ENCODE measurements at regions not wholly inside any gene's neighbourhood (a gene's known extent, or its start where the extent isn't known, plus 50 kb on each side); places are given as distances from the start of the nearest gene placed in this dataset.

GRCh38 chr18:44507729-44508325 lies 172.9 kb upstream of the SETBP1 start:
- intact Hi-C loops (cut with DNase I), result no loop called here
- TF ChIP-seq CTCF (IDR thresholded peaks at IDR 0.05), result no peak
- no peaks in the 10 kb centered on the region for H3K27me3 ChIP-seq
- peak; percentile 66 for DNase-seq
- H3K4me1 ChIP-seq, result no peaks in the 10 kb centered on the region
- ATAC-seq, result peak; percentile 91
- peak overlapping the region; percentile 53 for H3K27ac ChIP-seq
- no peak overlapping the region for H3K4me3 ChIP-seq
- no peaks in the 10 kb centered on the region for H3K9me3 ChIP-seq
- no peaks in the 10 kb centered on the region for H3K36me3 ChIP-seq

- no peak for TF ChIP-seq CTCF (IDR thresholded peaks at IDR 0.05)
- no peaks in the 10 kb centered on the region for H3K36me3 ChIP-seq
- no peak for ATAC-seq
- intact Hi-C loops (cut with DNase I), result no loop called here
- H3K27ac ChIP-seq, result peak overlapping the region; percentile 53
- no peaks in the 10 kb centered on the region for H3K27me3 ChIP-seq
- H3K4me1 ChIP-seq, result no peaks in the 10 kb centered on the region
- DNase-seq, result no peak
- no peaks in the 10 kb centered on the region for H3K9me3 ChIP-seq
- no peak overlapping the region for H3K4me3 ChIP-seq
Measured at GRCh38 chr18:44508474-44508873, 172.2 kb upstream of the SETBP1 start.

GRCh38 chr18:44509048-44509447 lies 171.6 kb upstream of the SETBP1 start:
- intact Hi-C loops (cut with DNase I), result no loop called here

GRCh38 chr18:44510390-44510789 lies 170.3 kb upstream of the SETBP1 start:
- TF ChIP-seq CTCF (IDR thresholded peaks at IDR 0.05), result no peak
- Histone ChIP-seq H3K9me3 (no peaks in the 10 kb centered on the region), H3K27ac (no peak overlapping the region), H3K4me1 (no peaks in the 10 kb centered on the region), H3K36me3 (no peaks in the 10 kb centered on the region), H3K4me3 (no peak overlapping the region), H3K27me3 (no peaks in the 10 kb centered on the region)
- peak; percentile 42 for ATAC-seq
- intact Hi-C loops (cut with DNase I), result no loop called here
- no peak for DNase-seq

More at GRCh38 chr18:44509048-44509447, 171.6 kb upstream of the SETBP1 start:
- Histone ChIP-seq H3K36me3 (no peaks in the 10 kb centered on the region), H3K27ac (peak overlapping the region; percentile 53), H3K27me3 (no peaks in the 10 kb centered on the region), H3K9me3 (no peaks in the 10 kb centered on the region), H3K4me3 (no peak overlapping the region), H3K4me1 (no peaks in the 10 kb centered on the region)
- DNase-seq (no peak), ATAC-seq (no peak)
- no peak for TF ChIP-seq CTCF (IDR thresholded peaks at IDR 0.05)

GRCh38 chr18:44513233-44513632 lies 167.5 kb upstream of the SETBP1 start:
- H3K9me3 ChIP-seq, result no peaks in the 10 kb centered on the region
- no peaks in the 10 kb centered on the region for H3K36me3 ChIP-seq
- DNase-seq, result no peak
- no peaks in the 10 kb centered on the region for H3K4me1 ChIP-seq
- no peak overlapping the region for H3K4me3 ChIP-seq
- no peaks in the 10 kb centered on the region for H3K27me3 ChIP-seq
- H3K27ac ChIP-seq, result no peak overlapping the region
- ATAC-seq, result no peak
- TF ChIP-seq CTCF (IDR thresholded peaks at IDR 0.05), result no peak
- intact Hi-C loops (cut with DNase I), result no loop called here

GRCh38 chr18:44514106-44514505 lies 166.6 kb upstream of the SETBP1 start:
- H3K36me3 ChIP-seq, result no peaks in the 10 kb centered on the region
- no peaks in the 10 kb centered on the region for H3K4me1 ChIP-seq
- no peak overlapping the region for H3K4me3 ChIP-seq
- ATAC-seq, result no peak
- no peak overlapping the region for H3K27ac ChIP-seq
- H3K9me3 ChIP-seq, result no peaks in the 10 kb centered on the region
- no peak for DNase-seq
- no peaks in the 10 kb centered on the region for H3K27me3 ChIP-seq
- intact Hi-C loops (cut with DNase I), result no loop called here
- no peak for TF ChIP-seq CTCF (IDR thresholded peaks at IDR 0.05)

Data from upper lobe of right lung (tissue), 1 donor.